ENCODE measurements at regions not wholly inside any gene's neighbourhood (a gene's known extent, or its start where the extent isn't known, plus 50 kb on each side); places are given as distances from the start of the nearest gene placed in this dataset.

DNA sequence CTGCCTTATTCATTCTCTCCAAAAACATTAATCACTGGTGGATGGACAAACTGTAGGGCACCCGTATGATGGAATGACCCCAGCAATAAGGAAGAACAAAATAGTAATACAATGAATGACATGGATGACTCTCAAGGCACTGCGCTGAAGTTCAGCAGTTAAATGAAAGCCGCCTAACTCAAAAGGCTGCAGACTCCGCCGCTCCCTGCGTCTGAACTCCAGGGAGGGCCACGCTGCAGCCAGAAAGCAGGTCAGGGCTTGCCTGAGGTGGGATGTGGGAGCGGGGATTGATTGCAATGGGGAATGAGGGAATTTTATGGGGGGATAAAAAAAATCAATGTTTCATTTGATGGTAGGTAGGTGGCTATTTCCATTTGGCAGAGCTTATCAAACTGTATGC, 86.5 kb upstream of the LAPTM4A start:
- no peak overlapping the region for H3K4me3 ChIP-seq
- no peaks in the 10 kb centered on the region for H3K27me3 ChIP-seq
- TF ChIP-seq, protein P1, sequence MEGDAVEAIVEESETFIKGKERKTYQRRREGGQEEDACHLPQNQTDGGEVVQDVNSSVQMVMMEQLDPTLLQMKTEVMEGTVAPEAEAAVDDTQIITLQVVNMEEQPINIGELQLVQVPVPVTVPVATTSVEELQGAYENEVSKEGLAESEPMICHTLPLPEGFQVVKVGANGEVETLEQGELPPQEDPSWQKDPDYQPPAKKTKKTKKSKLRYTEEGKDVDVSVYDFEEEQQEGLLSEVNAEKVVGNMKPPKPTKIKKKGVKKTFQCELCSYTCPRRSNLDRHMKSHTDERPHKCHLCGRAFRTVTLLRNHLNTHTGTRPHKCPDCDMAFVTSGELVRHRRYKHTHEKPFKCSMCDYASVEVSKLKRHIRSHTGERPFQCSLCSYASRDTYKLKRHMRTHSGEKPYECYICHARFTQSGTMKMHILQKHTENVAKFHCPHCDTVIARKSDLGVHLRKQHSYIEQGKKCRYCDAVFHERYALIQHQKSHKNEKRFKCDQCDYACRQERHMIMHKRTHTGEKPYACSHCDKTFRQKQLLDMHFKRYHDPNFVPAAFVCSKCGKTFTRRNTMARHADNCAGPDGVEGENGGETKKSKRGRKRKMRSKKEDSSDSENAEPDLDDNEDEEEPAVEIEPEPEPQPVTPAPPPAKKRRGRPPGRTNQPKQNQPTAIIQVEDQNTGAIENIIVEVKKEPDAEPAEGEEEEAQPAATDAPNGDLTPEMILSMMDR (IDR thresholded peaks at IDR 0.05; ENCODE audit: low read depth, low read length): no peak
- peak overlapping the region; percentile 26 for H3K27ac ChIP-seq
- H3K36me3 ChIP-seq: no peaks in the 10 kb centered on the region
- no peak for DNase-seq (ENCODE audit: low read depth in 1 of 2, low spot score in 1 of 2)
- H3K4me1 ChIP-seq (ENCODE audit: low read depth): peaks cover 36% of the 10 kb centered on the region
- H3K9me3 ChIP-seq (ENCODE audit: low read depth): no peaks in the 10 kb centered on the region

- no peaks in the 10 kb centered on the region for H3K9me3 ChIP-seq (ENCODE audit: low read depth)
- no peak overlapping the region for H3K4me3 ChIP-seq
- peak in 1 of 2 donors; percentile 40 for DNase-seq (ENCODE audit: low read depth in 1 of 2, low spot score in 1 of 2)
- H3K27ac ChIP-seq: peak overlapping the region; percentile 68
- no peaks in the 10 kb centered on the region for H3K36me3 ChIP-seq
- no peaks in the 10 kb centered on the region for H3K27me3 ChIP-seq
- TF ChIP-seq, protein P1 (IDR thresholded peaks at IDR 0.05; ENCODE audit: low read depth, low read length): no peak
- peaks cover 36% of the 10 kb centered on the region for H3K4me1 ChIP-seq (ENCODE audit: low read depth)
These were observed 85.7 kb upstream of the LAPTM4A start for GRCh38 chr2:20137131-20137571.

DNA sequence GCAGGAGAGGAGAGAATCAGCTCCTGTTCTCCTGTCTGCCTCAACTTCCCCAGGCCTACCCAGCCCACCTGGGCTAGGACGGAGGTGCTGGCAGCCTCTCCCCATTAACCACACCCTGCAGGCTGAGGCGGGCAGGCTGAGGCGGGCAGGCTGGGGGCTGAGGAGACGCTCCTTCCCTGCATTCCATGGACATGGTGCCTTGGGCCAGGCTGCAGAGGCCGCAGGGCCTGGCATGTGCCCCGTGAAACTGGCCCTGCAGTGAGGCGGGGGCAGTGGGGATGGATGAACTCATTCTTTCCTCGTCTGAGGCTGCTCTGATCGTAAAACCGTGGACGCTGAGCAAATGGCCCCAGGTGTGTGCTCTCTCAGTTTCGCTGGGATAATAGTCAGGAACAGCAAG, 84.7 kb upstream of the LAPTM4A start:
- Histone ChIP-seq H3K27me3 (no peaks in the 10 kb centered on the region), H3K27ac (no peak overlapping the region), H3K4me3 (no peak overlapping the region), H3K36me3 (no peaks in the 10 kb centered on the region), H3K4me1 (ENCODE audit: low read depth) (peaks cover 36% of the 10 kb centered on the region), H3K9me3 (ENCODE audit: low read depth) (no peaks in the 10 kb centered on the region)
- TF ChIP-seq, protein P1 (IDR thresholded peaks at IDR 0.05; ENCODE audit: low read depth, low read length): no peak
- no peak for DNase-seq (ENCODE audit: low read depth in 1 of 2, low spot score in 1 of 2)

DNA sequence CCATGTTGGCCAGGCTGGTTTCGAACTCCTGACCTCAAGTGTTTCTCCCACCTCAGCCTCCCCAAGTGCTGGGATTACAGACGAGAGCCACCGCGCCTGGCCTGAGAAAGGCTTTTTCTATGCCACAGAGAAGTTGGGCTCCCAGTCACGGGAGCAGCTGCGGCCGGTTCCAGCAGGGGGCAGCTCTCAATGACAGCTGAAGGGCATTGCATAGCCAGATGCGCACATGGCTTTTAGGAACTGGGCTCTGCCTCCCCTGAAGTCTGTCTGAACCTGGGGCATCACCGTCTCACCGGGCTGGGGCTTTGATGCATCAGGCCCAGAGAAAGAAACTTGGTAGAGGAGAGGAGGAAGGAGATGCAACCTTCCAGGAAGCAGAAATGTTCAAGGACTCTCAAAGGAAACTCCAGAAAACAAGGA, 84.2 kb upstream of the LAPTM4A start:
- H3K4me1 ChIP-seq (ENCODE audit: low read depth): peaks cover 36% of the 10 kb centered on the region
- TF ChIP-seq, protein P1 (IDR thresholded peaks at IDR 0.05; ENCODE audit: low read depth, low read length): peak; percentile 91
- H3K4me3 ChIP-seq: no peak overlapping the region
- no peak overlapping the region for H3K27ac ChIP-seq
- peak; percentile 70 to 85 for DNase-seq (ENCODE audit: low read depth in 1 of 2, low spot score in 1 of 2)
- H3K27me3 ChIP-seq: no peaks in the 10 kb centered on the region
- no peaks in the 10 kb centered on the region for H3K9me3 ChIP-seq (ENCODE audit: low read depth)
- H3K36me3 ChIP-seq: no peaks in the 10 kb centered on the region

DNA sequence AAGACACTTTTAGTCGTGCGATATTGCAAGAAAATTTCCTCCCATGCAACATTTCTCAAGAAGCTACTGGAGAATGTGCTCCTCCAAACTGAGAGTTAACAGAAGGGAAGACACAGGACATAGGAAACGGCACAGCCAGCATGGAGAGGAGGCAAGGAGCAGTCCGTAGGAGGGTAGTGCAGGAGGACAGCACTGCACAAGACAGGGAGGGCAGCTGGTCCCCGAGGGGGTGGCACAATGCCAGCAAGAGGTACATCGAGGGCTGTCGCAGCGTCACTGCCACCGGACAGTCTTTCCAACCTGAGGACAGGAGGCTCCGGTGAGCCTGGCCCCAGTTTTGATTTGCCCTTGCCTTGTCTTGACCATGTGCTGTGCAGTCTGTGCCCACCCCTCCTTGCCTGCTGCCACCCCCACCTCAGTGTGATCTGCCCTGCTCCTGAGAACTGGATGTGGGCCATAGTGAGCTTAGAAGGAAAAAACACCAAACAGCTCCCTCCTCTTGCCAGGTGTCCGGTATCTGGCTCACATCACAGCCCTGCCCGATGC, 81.6 kb upstream of the LAPTM4A start:
- Histone ChIP-seq H3K27me3 (no peaks in the 10 kb centered on the region), H3K36me3 (no peaks in the 10 kb centered on the region), H3K27ac (no peak overlapping the region), H3K9me3 (ENCODE audit: low read depth) (no peaks in the 10 kb centered on the region), H3K4me3 (no peak overlapping the region), H3K4me1 (ENCODE audit: low read depth) (peaks cover 18% of the 10 kb centered on the region)
- TF ChIP-seq, protein P1 (IDR thresholded peaks at IDR 0.05; ENCODE audit: low read depth, low read length): no peak
- DNase-seq (ENCODE audit: low read depth in 1 of 2, low spot score in 1 of 2): no peak
